HG03565 (cell line): ENCODE measurements at regions not wholly inside any gene's neighbourhood (a gene's known extent, or its start where the extent isn't known, plus 50 kb on each side); places are given as distances from the start of the nearest gene placed in this dataset.
"Not testable (repeated sequence)": the region's sequence is repeated elsewhere in the genome, so short reads cannot be mapped to it uniquely, and the experiment has no call there.

Experiments used
- ATAC-seq: cut with Tn5 transposase; IDR thresholded peaks from one replicate; pipeline ENCODE4 v1.9.1; 2021; ENCODE audit warnings: mild to moderate bottlenecking, moderate library complexity; ENCODE audit not compliant: unreplicated experiment

- no peak for ATAC-seq
Observed at GRCh38 chr13:42396901-42397655, 125.1 kb downstream of the AKAP11 start.

GRCh38 chr13:42398533-42398932, 126.6 kb downstream of the AKAP11 start:
- no peak for ATAC-seq

- ATAC-seq, result no peak
Observed at GRCh38 chr13:42400188-42400833, 128.4 kb downstream of the AKAP11 start.

GRCh38 chr13:42401376-42401775, 129.4 kb downstream of the AKAP11 start:
- ATAC-seq, result no peak

GRCh38 chr13:42405665-42406390, 133.9 kb downstream of the AKAP11 start:
- peak; percentile 65 for ATAC-seq

GRCh38 chr13:42409075-42409474, 137.1 kb downstream of the AKAP11 start:
- no peak for ATAC-seq

GRCh38 chr13:42409551-42409950, 137.6 kb downstream of the AKAP11 start:
- no peak for ATAC-seq

GRCh38 chr13:42412812-42413483, 141.0 kb downstream of the AKAP11 start:
- peak; percentile 42 for ATAC-seq

GRCh38 chr13:42413484-42413815, 141.5 kb downstream of the AKAP11 start:
- ATAC-seq, result no peak

GRCh38 chr13:42417626-42418025, 145.7 kb downstream of the AKAP11 start:
- ATAC-seq, result no peak

GRCh38 chr13:42418184-42418583, 146.2 kb downstream of the AKAP11 start:
- ATAC-seq, result no peak

GRCh38 chr13:42420304-42420703, 148.4 kb downstream of the AKAP11 start:
- ATAC-seq, result peak; percentile 71

- no peak for ATAC-seq
Observed at GRCh38 chr13:42422681-42423080, 150.7 kb downstream of the AKAP11 start.

GRCh38 chr13:42424182-42424581, 149.8 kb upstream of the TNFSF11 start:
- ATAC-seq, result no peak

GRCh38 chr13:42445354-42445753, 128.6 kb upstream of the TNFSF11 start:
- ATAC-seq, result no peak

GRCh38 chr13:42446597-42446996, 127.4 kb upstream of the TNFSF11 start:
- ATAC-seq, result not testable (repeated sequence)

- no peak for ATAC-seq
Observed at GRCh38 chr13:42453091-42453645, 120.8 kb upstream of the TNFSF11 start.

GRCh38 chr13:42454749-42455148, 119.2 kb upstream of the TNFSF11 start:
- ATAC-seq, result no peak

- no peak for ATAC-seq
Observed at GRCh38 chr13:42458193-42458592, 115.8 kb upstream of the TNFSF11 start.

- no peak for ATAC-seq
Observed at GRCh38 chr13:42466123-42466522, 107.8 kb upstream of the TNFSF11 start.

GRCh38 chr13:42466609-42467008, 107.3 kb upstream of the TNFSF11 start:
- ATAC-seq, result no peak
